GM18907 (cell line): ENCODE measurements at regions not wholly inside any gene's neighbourhood (a gene's known extent, or its start where the extent isn't known, plus 50 kb on each side); places are given as distances from the start of the nearest gene placed in this dataset.
"Not testable (repeated sequence)": the region's sequence is repeated elsewhere in the genome, so short reads cannot be mapped to it uniquely, and the experiment has no call there.

Experiments used
- ATAC-seq: cut with Tn5 transposase; IDR thresholded peaks from one replicate; pipeline ENCODE4 v1.9.1; 2021; ENCODE audit warnings: mild to moderate bottlenecking, moderate library complexity; ENCODE audit not compliant: unreplicated experiment

GRCh38 chr6:94260765-94261164, 841.4 kb upstream of the EPHA7 start:
- no peak for ATAC-seq

DNA sequence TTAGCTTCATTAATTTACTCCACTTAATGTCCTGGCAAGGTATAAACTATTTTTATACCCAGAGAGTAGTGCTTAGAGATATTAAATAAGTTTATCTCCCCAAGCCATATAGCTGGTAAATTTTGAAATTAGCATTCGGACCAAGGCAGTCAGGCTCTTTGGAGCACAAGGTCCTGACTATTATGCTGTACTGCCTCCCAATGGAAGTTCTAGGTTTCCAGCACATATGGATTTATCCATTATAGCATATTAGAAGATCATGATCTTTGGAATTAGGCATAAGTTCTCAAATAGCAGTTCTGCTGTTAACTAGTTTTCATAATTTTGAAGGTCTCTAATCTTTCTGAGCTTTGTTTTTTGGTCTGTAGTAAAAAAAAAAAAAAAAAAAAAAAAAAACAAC, 835.3 kb upstream of the EPHA7 start:
- ATAC-seq: no peak

GRCh38 chr6:94251878-94252277, 832.5 kb upstream of the EPHA7 start:
- no peak for ATAC-seq

- no peak for ATAC-seq
Measured at GRCh38 chr6:94245395-94245794, 826.0 kb upstream of the EPHA7 start.

DNA sequence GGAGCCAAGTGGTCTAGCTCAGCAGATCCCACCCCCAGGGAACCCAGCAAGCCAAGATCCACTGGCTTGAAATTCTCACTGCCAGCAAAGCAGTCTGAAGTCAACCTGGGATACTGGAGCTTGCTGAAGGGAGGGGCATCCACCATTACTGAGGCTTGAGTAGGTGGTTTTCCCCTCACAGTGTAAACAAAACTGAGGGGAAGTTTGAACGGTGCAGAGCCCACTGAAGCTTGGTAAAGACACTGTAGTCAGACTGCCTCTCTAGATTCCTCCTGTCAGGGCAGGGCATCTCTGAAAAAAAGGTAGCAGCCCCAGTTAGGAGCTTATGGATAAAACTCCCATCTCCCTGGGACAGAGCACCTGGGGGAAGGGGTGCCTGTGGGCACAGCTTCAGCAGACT, 819.5 kb upstream of the EPHA7 start:
- ATAC-seq: no peak

GRCh38 chr6:94227741-94228140, 808.4 kb upstream of the EPHA7 start:
- no peak for ATAC-seq

- no peak for ATAC-seq
Measured at GRCh38 chr6:94217836-94218235, 798.5 kb upstream of the EPHA7 start.

DNA sequence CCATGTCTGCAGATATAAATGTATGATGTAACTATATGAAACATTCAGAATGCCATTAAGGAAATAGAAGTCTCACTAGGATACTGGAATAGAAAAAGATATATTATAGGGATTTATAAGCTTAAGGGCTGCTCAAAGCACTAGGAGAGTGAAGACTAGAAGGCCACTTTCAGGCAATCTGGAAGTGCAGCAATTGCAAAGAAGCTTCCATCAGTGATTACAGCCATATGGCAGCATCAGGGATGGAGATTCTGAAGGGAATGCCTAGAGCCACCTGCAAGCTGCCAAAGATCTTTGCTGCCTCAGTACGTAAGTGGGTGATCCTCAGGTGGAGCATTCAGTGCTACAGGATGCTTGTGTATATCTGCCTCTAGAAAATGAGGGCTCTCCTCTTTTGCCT, 796.2 kb upstream of the EPHA7 start:
- no peak for ATAC-seq

DNA sequence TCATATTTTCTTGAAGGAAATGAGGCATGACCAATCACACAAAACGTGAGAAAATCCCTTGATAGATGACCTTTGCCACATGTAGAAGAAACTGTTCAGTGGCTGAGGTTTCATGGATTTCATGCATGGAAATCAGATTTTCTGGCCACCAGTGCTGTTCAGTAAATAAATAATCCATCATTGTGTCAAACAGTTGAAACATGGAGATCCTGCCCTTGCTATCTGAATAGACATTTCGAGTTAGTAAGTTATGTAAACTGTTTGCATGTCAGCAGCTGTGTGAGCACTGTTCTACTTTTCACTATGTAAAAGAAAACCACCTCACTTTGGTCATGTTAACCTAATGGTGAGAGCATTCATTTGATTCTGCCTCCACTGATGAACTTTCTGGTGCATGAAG, 793.9 kb upstream of the EPHA7 start:
- no peak for ATAC-seq

GRCh38 chr6:94196891-94197290, 777.5 kb upstream of the EPHA7 start:
- ATAC-seq: no peak

GRCh38 chr6:94190030-94190429, 770.7 kb upstream of the EPHA7 start:
- ATAC-seq: no peak

DNA sequence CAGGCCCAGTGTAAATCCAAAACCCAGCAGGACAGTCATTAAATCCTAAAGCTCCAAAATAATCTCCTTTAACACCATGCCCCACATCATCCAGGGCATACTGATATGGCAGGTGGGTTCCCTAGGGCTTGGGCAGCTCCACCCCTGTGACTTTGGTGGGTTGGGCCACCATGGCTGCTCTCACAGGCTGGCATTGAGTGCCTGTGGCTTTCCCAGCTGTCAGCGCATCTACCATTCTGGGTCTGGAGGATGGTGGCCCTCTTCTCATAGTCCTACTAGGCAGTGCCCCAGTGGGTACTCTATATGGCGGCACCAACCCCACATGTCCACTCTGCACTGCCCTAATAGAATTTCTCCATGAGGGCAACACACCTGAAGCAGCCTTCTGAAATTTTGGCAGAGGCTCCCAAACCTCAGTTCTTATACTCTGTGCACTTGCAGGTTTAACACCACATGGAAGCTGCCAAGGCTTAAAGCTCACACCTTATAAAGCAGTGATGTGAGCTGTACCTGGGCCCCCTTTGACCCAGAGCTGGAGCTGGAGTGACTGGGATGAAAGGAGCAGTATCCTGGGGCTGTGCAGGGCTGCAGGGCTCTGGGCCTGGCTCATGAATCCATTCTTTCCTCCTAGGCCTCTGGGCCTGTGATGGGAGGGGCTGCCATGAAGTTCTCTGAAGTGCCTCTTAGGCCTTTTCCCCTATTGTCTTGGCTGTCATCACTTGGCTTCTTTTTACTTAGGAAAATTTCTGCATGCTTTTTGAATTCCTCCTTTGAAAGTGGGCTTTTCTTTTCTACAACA, 765.5 kb upstream of the EPHA7 start:
- no peak for ATAC-seq

DNA sequence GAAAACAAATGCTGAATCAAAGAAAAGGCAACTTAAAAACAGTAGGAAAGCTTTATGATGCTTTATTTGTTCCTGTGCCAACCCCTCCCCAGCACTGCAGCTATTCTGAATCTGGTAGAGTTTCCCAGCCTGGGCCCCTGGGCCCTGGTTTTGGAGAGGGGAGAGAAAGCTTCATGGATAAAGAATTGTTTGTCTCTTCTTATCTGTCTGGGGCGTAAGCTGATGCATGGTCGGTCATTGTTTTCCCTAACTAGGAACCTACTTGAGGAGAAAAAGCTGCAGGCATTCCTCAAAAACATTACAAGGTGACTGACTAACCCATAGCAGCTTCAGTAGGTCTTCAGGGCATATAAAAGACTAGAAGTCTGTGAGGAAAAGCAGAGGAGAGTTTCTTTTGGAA, 758.1 kb upstream of the EPHA7 start:
- no peak for ATAC-seq

- no peak for ATAC-seq
Measured at GRCh38 chr6:94175465-94175864, 756.1 kb upstream of the EPHA7 start.

DNA sequence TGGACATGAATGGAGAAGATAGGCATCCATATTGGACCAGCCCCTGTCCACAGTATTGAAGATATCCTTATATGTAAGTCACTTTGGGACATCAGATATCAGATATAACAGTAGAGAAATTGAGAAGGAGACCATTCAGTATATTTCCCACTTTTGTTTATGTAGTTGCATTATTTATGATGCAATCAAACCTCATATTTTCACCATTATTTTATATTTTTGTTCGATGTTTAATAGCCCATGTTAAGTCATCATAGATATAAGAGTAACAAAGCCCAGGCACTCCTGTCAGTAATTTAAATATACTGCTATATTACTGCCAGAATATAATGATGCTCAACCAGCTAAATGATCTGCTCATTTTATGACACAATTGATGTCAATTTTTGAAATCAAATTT, 744.5 kb upstream of the EPHA7 start:
- ATAC-seq: no peak

DNA sequence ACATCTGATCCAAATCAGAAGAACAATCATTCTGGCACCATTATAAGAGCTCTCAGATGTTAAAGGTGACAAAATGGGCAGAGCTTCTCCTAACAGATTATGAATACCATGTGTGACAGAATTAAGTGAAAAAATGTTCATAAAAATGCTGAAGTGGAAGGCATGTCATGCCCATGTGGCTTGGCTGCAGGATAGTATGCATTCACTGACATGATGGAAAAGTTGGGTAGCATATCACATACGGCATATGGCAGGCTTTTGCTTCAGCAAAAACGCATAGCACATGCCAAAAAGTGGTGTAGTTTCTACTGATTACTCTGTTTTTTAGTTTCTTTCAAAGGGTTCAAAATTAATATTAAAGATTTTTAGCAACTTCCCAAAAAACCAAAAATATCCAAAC, 731.5 kb upstream of the EPHA7 start:
- ATAC-seq: no peak

GRCh38 chr6:94144807-94145206, 725.4 kb upstream of the EPHA7 start:
- ATAC-seq: no peak

GRCh38 chr6:94137178-94137577, 717.8 kb upstream of the EPHA7 start:
- not testable (repeated sequence) for ATAC-seq

GRCh38 chr6:94133106-94133505, 713.7 kb upstream of the EPHA7 start:
- no peak for ATAC-seq

- no peak for ATAC-seq
Measured at GRCh38 chr6:94131271-94131670, 711.9 kb upstream of the EPHA7 start.

- ATAC-seq: no peak
Measured at GRCh38 chr6:94130478-94130877, 711.1 kb upstream of the EPHA7 start.

DNA sequence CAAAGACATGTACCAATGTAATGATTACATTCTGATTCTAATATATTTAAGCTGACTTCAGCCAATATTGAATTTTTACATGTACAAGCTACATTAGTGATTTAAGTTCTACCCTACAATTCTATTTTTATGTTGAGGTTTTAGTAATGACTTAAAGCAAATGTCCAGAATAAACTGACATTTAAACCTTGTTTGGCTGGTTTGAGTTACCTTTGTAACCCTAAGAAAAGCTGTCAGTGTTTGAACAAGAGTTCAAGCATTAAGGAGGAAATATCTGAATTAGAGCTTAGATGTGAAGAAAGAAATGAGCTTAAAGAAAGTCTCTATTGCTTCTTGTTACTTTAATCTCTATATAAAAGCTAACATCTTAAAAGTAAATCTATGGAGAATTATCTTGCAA, 710.6 kb upstream of the EPHA7 start:
- ATAC-seq: no peak

GRCh38 chr6:94127716-94128115, 708.4 kb upstream of the EPHA7 start:
- no peak for ATAC-seq
